GDM1 (cell line): ENCODE measurements at regions not wholly inside any gene's neighbourhood (a gene's known extent, or its start where the extent isn't known, plus 50 kb on each side); places are given as distances from the start of the nearest gene placed in this dataset.

Experiments used
- DNase-seq: peaks from one replicate; lab custom pipeline; 2025; lab: John Stamatoyannopoulos, UW

- DNase-seq, result no peak
Measured at GRCh38 chr4:18566970-18567799, 545.6 kb upstream of the LCORL start.

- no peak for DNase-seq
Measured at GRCh38 chr4:18559492-18559891, 537.9 kb upstream of the LCORL start.

GRCh38 chr4:18556402-18556801 lies 534.8 kb upstream of the LCORL start:
- no peak for DNase-seq

- DNase-seq, result no peak
Measured at GRCh38 chr4:18540349-18540748, 518.8 kb upstream of the LCORL start.

- no peak for DNase-seq
Measured at GRCh38 chr4:18538121-18538520, 516.6 kb upstream of the LCORL start.

GRCh38 chr4:18536428-18536827 lies 514.9 kb upstream of the LCORL start:
- DNase-seq, result no peak

GRCh38 chr4:18535948-18536347 lies 514.4 kb upstream of the LCORL start:
- DNase-seq, result no peak

- no peak for DNase-seq
Measured at GRCh38 chr4:18533262-18533775, 511.8 kb upstream of the LCORL start.

GRCh38 chr4:18531731-18532130 lies 510.2 kb upstream of the LCORL start:
- DNase-seq, result no peak

GRCh38 chr4:18529482-18529881 lies 507.9 kb upstream of the LCORL start:
- no peak for DNase-seq

- no peak for DNase-seq
Measured at GRCh38 chr4:18524667-18525066, 503.1 kb upstream of the LCORL start.

GRCh38 chr4:18518098-18518497 lies 496.5 kb upstream of the LCORL start:
- DNase-seq, result no peak

GRCh38 chr4:18513861-18514260 lies 492.3 kb upstream of the LCORL start:
- DNase-seq, result no peak

- DNase-seq, result no peak
Measured at GRCh38 chr4:18512718-18513117, 491.2 kb upstream of the LCORL start.

- no peak for DNase-seq
Measured at GRCh38 chr4:18511727-18512126, 490.2 kb upstream of the LCORL start.

GRCh38 chr4:18508786-18509185 lies 487.2 kb upstream of the LCORL start:
- DNase-seq, result no peak

- no peak for DNase-seq
Measured at GRCh38 chr4:18480928-18481327, 459.4 kb upstream of the LCORL start.

- no peak for DNase-seq
Measured at GRCh38 chr4:18480342-18480741, 458.8 kb upstream of the LCORL start.

- no peak for DNase-seq
Measured at GRCh38 chr4:18479825-18480224, 458.3 kb upstream of the LCORL start.

- no peak for DNase-seq
Measured at GRCh38 chr4:18463987-18464559, 442.5 kb upstream of the LCORL start.

GRCh38 chr4:18458465-18458864 lies 436.9 kb upstream of the LCORL start:
- no peak for DNase-seq

- no peak for DNase-seq
Measured at GRCh38 chr4:18454349-18454748, 432.8 kb upstream of the LCORL start.

GRCh38 chr4:18445110-18445509 lies 423.6 kb upstream of the LCORL start:
- DNase-seq, result no peak

GRCh38 chr4:18444206-18444605 lies 422.7 kb upstream of the LCORL start:
- DNase-seq, result no peak
